Neuronal stem cell (in vitro differentiated cells): ENCODE measurements at regions not wholly inside any gene's neighbourhood (a gene's known extent, or its start where the extent isn't known, plus 50 kb on each side); places are given as distances from the start of the nearest gene placed in this dataset.

Source experiments
- DNase-seq: peaks from one replicate; pipeline ENCODE4 v3.0.0-alpha.2; 2013; ENCODE audit warnings: low spot score
- H2AFZ ChIP-seq: one replicate; pipeline ENCODE4 v1.6.1; 2013; ENCODE audit warnings: mild to moderate bottlenecking, low read length, inconsistent platforms
- H2AK5ac ChIP-seq: 2 replicates; pipeline ENCODE4 v1.6.1; 2013; ENCODE audit warnings: low read depth, mild to moderate bottlenecking, inconsistent platforms, low read length, moderate library complexity, mixed read lengths
- H2BK120ac ChIP-seq: 2 replicates; pipeline ENCODE4 v1.6.1; 2013; ENCODE audit warnings: low read depth, mild to moderate bottlenecking, inconsistent platforms, low read length, moderate library complexity, mixed read lengths
- H2BK12ac ChIP-seq: one replicate; pipeline ENCODE4 v1.6.1; 2013; ENCODE audit warnings: low read length, inconsistent platforms
- H2BK15ac ChIP-seq: 2 replicates; pipeline ENCODE4 v1.6.1; 2013; ENCODE audit warnings: mild to moderate bottlenecking, low read length, inconsistent platforms, mixed read lengths
- H2BK5ac ChIP-seq: one replicate; pipeline ENCODE4 v1.6.1; 2013; ENCODE audit warnings: inconsistent platforms, mild to moderate bottlenecking, low read length, moderate library complexity
- H3K14ac ChIP-seq: one replicate; pipeline ENCODE4 v1.6.1; 2013; ENCODE audit warnings: low read length, inconsistent platforms
- H3K18ac ChIP-seq: 2 replicates; pipeline ENCODE4 v1.6.1; 2013; ENCODE audit warnings: low read length, inconsistent platforms
- H3K23ac ChIP-seq: 2 replicates; pipeline ENCODE4 v1.6.1; 2013; ENCODE audit warnings: low read depth, mild to moderate bottlenecking, mixed read lengths, low read length, inconsistent platforms; ENCODE audit not compliant: poor library complexity
- H3K27ac ChIP-seq: replicated peaks from 3 replicates; pipeline ENCODE4 v1.5.1; 2013; ENCODE audit warnings: low read length, inconsistent platforms
- H3K27me3 ChIP-seq, 3 experiments: 2 replicates each; pipeline ENCODE4 v1.6.1; 2013; ENCODE audit warnings: low read length in 3 of 3, mild to moderate bottlenecking in 2 of 3, inconsistent platforms in 1 of 3, low read depth in 1 of 3, mixed read lengths in 1 of 3, moderate library complexity in 1 of 3; ENCODE audit not compliant: control insufficient read depth in 3 of 3, insufficient read depth in 3 of 3
- H3K36me3 ChIP-seq, 2 donors: replicated peaks in 1 of 2; 2 replicates each; pipeline ENCODE4 v1.6.1; 2013; ENCODE audit warnings: low read length in 2 of 2; ENCODE audit not compliant: control insufficient read depth in 2 of 2, insufficient read depth in 2 of 2
- H3K4ac ChIP-seq: 2 replicates; pipeline ENCODE4 v1.6.1; 2013; ENCODE audit warnings: inconsistent platforms, mild to moderate bottlenecking, low read length, moderate library complexity
- H3K4me1 ChIP-seq, 2 donors: 1 replicate in 1 of 2; 2 replicates in 1 of 2; pipeline ENCODE4 v1.6.1; 2013; ENCODE audit warnings: low read length in 2 of 2, low read depth in 1 of 2; ENCODE audit not compliant: control insufficient read depth in 2 of 2, insufficient read depth in 1 of 2
- H3K4me2 ChIP-seq: one replicate; pipeline ENCODE4 v1.6.1; 2013; ENCODE audit warnings: mild to moderate bottlenecking, low read length, inconsistent platforms; ENCODE audit not compliant: insufficient read depth, poor library complexity, severe bottlenecking
- H3K4me3 ChIP-seq, 2 donors: 2 replicates each; pipeline ENCODE4 v1.5.1; 2013; ENCODE audit warnings: low read length in 2 of 2, mild to moderate bottlenecking in 2 of 2, inconsistent platforms in 1 of 2, moderate library complexity in 1 of 2
- H3K79me1 ChIP-seq: one replicate; pipeline ENCODE4 v1.6.1; 2013; ENCODE audit warnings: low read depth, mild to moderate bottlenecking, inconsistent platforms, low read length, moderate library complexity
- H3K9ac ChIP-seq: one replicate; pipeline ENCODE4 v1.6.1; 2013; ENCODE audit warnings: mild to moderate bottlenecking, low read depth, low read length, inconsistent platforms; ENCODE audit not compliant: poor library complexity
- H3K9me3 ChIP-seq, 2 donors: replicated peaks in 1 of 2; 2 replicates each; pipeline versions ENCODE3 to v1.6.1; 2013; ENCODE audit warnings: low read length in 2 of 2, mild to moderate bottlenecking in 2 of 2, inconsistent platforms in 1 of 2, low read depth in 1 of 2, mixed read lengths in 1 of 2, moderate library complexity in 1 of 2; ENCODE audit not compliant: control insufficient read depth in 2 of 2, insufficient read depth in 1 of 2
- H4K8ac ChIP-seq: one replicate; pipeline ENCODE4 v1.6.1; 2013; ENCODE audit warnings: low read depth, mild to moderate bottlenecking, inconsistent platforms, low read length, moderate library complexity
- H4K91ac ChIP-seq: one replicate; pipeline ENCODE4 v1.6.1; 2013; ENCODE audit warnings: low read length, low read depth, mild to moderate bottlenecking, inconsistent platforms; ENCODE audit not compliant: poor library complexity
- WGBS, 2 donors: extraction: QIAGEN DNeasy Blood & Tissue Kit; methylation state at CpG; one replicate each; pipeline ENCODE4 v1.1.7; 2013; ENCODE audit warnings: missing lambda C conversion rate in 2 of 2, mixed read lengths in 1 of 2; ENCODE audit not compliant: insufficient read length in 2 of 2, insufficient replicate concordance in 1 of 2; ENCODE audit errors: extremely low coverage in 2 of 2; 5-methylcytosine and 5-hydroxymethylcytosine counted together

DNA sequence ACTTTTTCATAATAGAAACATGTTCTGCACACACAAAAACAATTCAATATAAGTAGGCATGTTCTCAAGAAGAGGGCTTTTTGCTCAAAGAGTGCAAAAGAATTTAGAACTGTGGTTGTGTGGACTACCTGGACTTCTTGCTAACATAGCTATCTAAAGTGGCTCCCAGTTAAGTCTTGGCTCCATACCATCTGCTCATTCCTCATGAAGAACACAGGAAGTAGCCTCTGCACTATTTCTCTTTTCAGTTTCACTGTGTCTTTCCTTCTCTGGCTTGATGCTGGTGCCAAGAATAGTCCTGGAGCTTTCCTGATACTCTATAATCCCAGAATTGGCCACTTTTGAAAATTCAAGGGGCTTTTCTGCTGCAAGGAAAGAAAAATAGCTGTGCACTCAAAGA, 127.4 kb downstream of the CCER1 start:
- no peak overlapping the region for H2BK12ac ChIP-seq

DNA sequence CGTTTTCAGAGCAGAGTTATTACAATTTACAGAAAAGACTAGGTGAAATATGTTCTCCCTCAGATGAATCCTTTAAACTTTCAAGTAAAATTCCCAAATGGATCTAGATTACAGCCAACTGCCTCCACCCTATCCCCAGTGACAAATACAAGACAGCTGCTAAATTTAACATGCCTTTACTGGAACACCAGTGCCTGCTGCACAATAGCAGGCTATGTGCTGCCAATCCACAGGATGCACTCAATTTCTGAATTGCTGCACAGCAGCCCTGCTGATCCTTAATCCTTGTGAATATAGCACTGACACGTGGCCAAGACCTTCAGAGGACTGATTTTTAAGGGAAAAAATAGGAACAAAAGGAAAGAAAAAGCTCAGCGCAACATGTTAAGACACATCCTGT, 128.9 kb downstream of the CCER1 start:
- no peak overlapping the region for H3K4ac ChIP-seq
- H3K4me3 ChIP-seq: no peak overlapping the region
- H3K9me3 ChIP-seq: no peaks in the 10 kb centered on the region
- no peak overlapping the region for H2BK15ac ChIP-seq
- H3K4me2 ChIP-seq: no peak overlapping the region
- H3K79me1 ChIP-seq: no peaks in the 10 kb centered on the region
- no peaks in the 10 kb centered on the region for H3K27me3 ChIP-seq
- no peak overlapping the region for H3K27ac ChIP-seq
- no peaks in the 10 kb centered on the region for H3K36me3 ChIP-seq
- no peak overlapping the region for H3K23ac ChIP-seq
- peaks cover 0 to 6% of the 10 kb centered on the region in 2 donors for H3K4me1 ChIP-seq
- no peak overlapping the region for H2BK5ac ChIP-seq
- WGBS, 2 donors: no CpG with 5 or more reads among the region's 3 CpGs
- no peak overlapping the region for H4K8ac ChIP-seq
- no peak overlapping the region for H2BK120ac ChIP-seq
- DNase-seq: no peak
- H3K9ac ChIP-seq: no peak overlapping the region
- peak overlapping the region; percentile 27 for H2AFZ ChIP-seq
- H2AK5ac ChIP-seq: no peak overlapping the region
- H3K18ac ChIP-seq: no peak overlapping the region
- H3K14ac ChIP-seq: no peak overlapping the region
- no peak overlapping the region for H2BK12ac ChIP-seq
- no peak overlapping the region for H4K91ac ChIP-seq

More for the DNA sequence above, 127.4 kb downstream of the CCER1 start:
- Histone ChIP-seq H3K36me3 (no peaks in the 10 kb centered on the region), H3K79me1 (no peaks in the 10 kb centered on the region), H4K91ac (no peak overlapping the region), H3K4ac (no peak overlapping the region), H3K27me3 (no peaks in the 10 kb centered on the region), H3K9me3 (no peaks in the 10 kb centered on the region), H3K14ac (no peak overlapping the region), H2BK15ac (no peak overlapping the region), H3K9ac (no peak overlapping the region), H2AFZ (peak overlapping the region; percentile 15), H2BK120ac (no peak overlapping the region), H3K4me3 (no peak overlapping the region), H4K8ac (no peak overlapping the region), H2BK5ac (no peak overlapping the region), H3K23ac (no peak overlapping the region), H3K18ac (no peak overlapping the region), H2AK5ac (no peak overlapping the region), H3K4me1 (peaks cover 0 to 8% of the 10 kb centered on the region in 2 donors), H3K4me2 (no peak overlapping the region), H3K27ac (no peak overlapping the region)
- no peak for DNase-seq

DNA sequence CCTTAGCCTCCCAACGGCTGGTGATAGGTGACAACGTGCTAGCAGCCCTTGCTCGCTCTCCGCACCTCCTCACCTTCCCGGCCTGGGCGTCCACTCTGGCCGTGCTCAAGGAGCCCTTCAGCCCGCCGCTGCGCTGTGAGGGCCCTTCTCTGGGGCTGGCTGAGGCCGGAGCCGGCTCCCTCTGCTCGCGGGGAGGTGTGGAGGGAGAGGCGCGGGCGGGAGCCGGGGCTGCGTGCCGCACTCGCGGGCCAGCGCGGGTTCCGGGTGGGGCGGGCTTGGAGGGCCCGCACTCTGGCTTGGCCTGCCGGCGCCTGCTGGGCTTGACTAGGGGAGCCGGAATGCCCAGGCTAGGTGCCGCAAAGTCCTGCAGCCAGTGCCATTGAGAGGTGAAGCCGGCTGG, 131.1 kb downstream of the CCER1 start:
- H2BK12ac ChIP-seq: no peak overlapping the region
- H2BK5ac ChIP-seq: no peak overlapping the region
- H2AFZ ChIP-seq: no peak overlapping the region
- H4K8ac ChIP-seq: peak overlapping the region; percentile 10
- H3K36me3 ChIP-seq: no peaks in the 10 kb centered on the region
- no peak overlapping the region for H3K23ac ChIP-seq
- H2BK15ac ChIP-seq: no peak overlapping the region
- H3K79me1 ChIP-seq: no peaks in the 10 kb centered on the region
- no peak for DNase-seq
- no peaks in the 10 kb centered on the region for H3K9me3 ChIP-seq
- no peak overlapping the region for H3K4ac ChIP-seq
- H4K91ac ChIP-seq: no peak overlapping the region
- no peak overlapping the region for H3K27ac ChIP-seq
- H3K9ac ChIP-seq: no peak overlapping the region
- no peak overlapping the region for H2AK5ac ChIP-seq
- no peak overlapping the region for H2BK120ac ChIP-seq
- no peak overlapping the region for H3K4me2 ChIP-seq
- peaks cover 0 to 6% of the 10 kb centered on the region in 2 donors for H3K4me1 ChIP-seq
- no peak overlapping the region for H3K18ac ChIP-seq
- no peaks in the 10 kb centered on the region for H3K27me3 ChIP-seq
- H3K4me3 ChIP-seq: no peak overlapping the region
- no CpG with 5 or more reads among the region's 32 CpGs for WGBS, 2 donors
- no peak overlapping the region for H3K14ac ChIP-seq

DNA sequence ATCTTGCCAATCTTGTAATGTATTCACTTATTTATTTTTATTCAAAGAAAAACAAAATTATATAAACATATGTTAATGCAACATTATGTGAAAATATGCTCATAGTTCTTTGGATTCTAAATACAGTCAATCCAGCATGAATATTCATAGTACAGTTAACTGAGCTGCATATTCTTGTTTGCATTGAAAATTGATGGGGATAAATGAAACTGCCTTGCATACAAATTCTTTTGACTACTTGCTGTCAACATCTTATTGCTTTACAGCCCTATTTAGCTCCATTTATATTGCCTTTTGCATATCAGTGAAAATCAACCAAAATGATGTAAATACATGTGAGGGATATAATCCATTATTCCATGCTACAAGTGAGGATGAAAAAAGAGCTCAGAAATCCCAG, 135.3 kb downstream of the CCER1 start:
- no peak overlapping the region for H3K4me2 ChIP-seq
- H2BK5ac ChIP-seq: no peak overlapping the region
- H3K4ac ChIP-seq: no peak overlapping the region
- H3K79me1 ChIP-seq: no peaks in the 10 kb centered on the region
- H3K4me1 ChIP-seq: no peaks in the 10 kb centered on the region
- no peak overlapping the region for H3K27ac ChIP-seq
- H2BK15ac ChIP-seq: no peak overlapping the region
- no peak overlapping the region for H2AK5ac ChIP-seq
- H3K9ac ChIP-seq: no peak overlapping the region
- no peak overlapping the region for H3K14ac ChIP-seq
- H4K8ac ChIP-seq: no peak overlapping the region
- H2BK12ac ChIP-seq: no peak overlapping the region
- H3K23ac ChIP-seq: no peak overlapping the region
- no peaks in the 10 kb centered on the region for H3K9me3 ChIP-seq
- no peak overlapping the region for H3K18ac ChIP-seq
- H2BK120ac ChIP-seq: no peak overlapping the region
- no peak overlapping the region for H4K91ac ChIP-seq
- H3K4me3 ChIP-seq: no peak overlapping the region
- no peaks in the 10 kb centered on the region for H3K27me3 ChIP-seq
- H2AFZ ChIP-seq: no peak overlapping the region
- DNase-seq: no peak
- H3K36me3 ChIP-seq: no peaks in the 10 kb centered on the region
